ENCODE measurements at regions not wholly inside any gene's neighbourhood (a gene's known extent, or its start where the extent isn't known, plus 50 kb on each side); places are given as distances from the start of the nearest gene placed in this dataset.

DNA sequence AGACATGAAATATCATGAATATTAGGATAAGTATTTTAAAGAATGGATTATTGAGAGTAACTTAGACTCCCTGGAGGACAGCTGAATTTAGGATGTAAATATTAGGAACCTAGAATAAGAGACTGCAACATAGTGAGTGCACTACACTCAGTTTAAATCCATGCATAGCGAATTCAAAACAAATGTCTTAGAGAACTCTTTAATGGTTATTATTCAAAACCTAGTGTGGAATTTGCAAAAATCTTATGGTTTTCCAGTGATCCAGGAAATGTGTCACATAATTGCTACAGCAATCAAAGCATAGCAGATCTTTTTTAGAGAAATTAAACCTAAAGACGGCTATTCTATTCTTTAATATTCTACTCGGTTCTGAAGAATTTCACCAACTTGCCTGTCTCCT lies 239.0 kb downstream of the TMX3 start:
- no peak overlapping the region for H3K4me3 ChIP-seq (ENCODE audit: severe bottlenecking)
- peaks cover 2% of the 10 kb centered on the region for H3K9me3 ChIP-seq (ENCODE audit: severe bottlenecking)
- no peaks in the 10 kb centered on the region for H3K27me3 ChIP-seq (ENCODE audit: insufficient read depth, poor library complexity, severe bottlenecking)
- no peak for DNase-seq (ENCODE audit: low spot score)
- H3K36me3 ChIP-seq (ENCODE audit: low read depth): no peaks in the 10 kb centered on the region
- H3K27ac ChIP-seq (ENCODE audit: poor library complexity, severe bottlenecking): no peak overlapping the region
- no peaks in the 10 kb centered on the region for H3K4me1 ChIP-seq (ENCODE audit: insufficient read depth, poor library complexity, severe bottlenecking)
- TF ChIP-seq, protein P1, sequence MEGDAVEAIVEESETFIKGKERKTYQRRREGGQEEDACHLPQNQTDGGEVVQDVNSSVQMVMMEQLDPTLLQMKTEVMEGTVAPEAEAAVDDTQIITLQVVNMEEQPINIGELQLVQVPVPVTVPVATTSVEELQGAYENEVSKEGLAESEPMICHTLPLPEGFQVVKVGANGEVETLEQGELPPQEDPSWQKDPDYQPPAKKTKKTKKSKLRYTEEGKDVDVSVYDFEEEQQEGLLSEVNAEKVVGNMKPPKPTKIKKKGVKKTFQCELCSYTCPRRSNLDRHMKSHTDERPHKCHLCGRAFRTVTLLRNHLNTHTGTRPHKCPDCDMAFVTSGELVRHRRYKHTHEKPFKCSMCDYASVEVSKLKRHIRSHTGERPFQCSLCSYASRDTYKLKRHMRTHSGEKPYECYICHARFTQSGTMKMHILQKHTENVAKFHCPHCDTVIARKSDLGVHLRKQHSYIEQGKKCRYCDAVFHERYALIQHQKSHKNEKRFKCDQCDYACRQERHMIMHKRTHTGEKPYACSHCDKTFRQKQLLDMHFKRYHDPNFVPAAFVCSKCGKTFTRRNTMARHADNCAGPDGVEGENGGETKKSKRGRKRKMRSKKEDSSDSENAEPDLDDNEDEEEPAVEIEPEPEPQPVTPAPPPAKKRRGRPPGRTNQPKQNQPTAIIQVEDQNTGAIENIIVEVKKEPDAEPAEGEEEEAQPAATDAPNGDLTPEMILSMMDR (IDR thresholded peaks at IDR 0.05; ENCODE audit: poor library complexity, severe bottlenecking): no peak
- ATAC-seq (ENCODE audit: low read depth): no peak

DNA sequence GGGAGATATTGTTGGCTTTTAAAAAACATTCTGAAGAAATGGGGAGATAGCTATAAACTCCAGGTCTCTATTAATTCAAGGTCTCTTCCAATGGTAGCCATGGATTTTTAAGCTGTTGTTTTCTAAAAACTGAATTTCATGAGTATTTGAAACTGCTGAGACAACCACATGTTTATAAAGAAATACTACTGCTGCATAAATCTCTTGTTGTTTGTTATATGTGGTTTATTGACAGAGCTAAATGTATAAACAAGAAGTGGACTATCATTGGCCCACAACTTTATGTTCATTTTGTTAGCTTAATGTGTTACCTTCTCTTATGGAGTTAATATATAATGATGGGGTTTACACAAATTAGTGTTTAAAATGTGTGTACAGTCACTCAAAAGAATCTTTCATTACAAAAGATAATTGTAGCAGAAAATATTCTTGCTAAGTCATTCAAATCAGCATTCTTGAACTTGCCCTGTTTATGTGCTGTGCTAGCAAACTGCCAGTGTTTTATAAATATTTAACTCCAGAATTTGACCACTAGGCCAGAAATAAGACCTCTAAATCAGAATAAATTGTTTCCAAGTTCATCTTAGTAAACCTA lies 242.1 kb downstream of the TMX3 start:
- H3K4me3 ChIP-seq (ENCODE audit: severe bottlenecking): no peak overlapping the region
- no peaks in the 10 kb centered on the region for H3K36me3 ChIP-seq (ENCODE audit: low read depth)
- no peak for ATAC-seq (ENCODE audit: low read depth)
- no peaks in the 10 kb centered on the region for H3K4me1 ChIP-seq (ENCODE audit: insufficient read depth, poor library complexity, severe bottlenecking)
- TF ChIP-seq, protein P1 (IDR thresholded peaks at IDR 0.05; ENCODE audit: poor library complexity, severe bottlenecking): no peak
- H3K27me3 ChIP-seq (ENCODE audit: insufficient read depth, poor library complexity, severe bottlenecking): no peaks in the 10 kb centered on the region
- peaks cover 2% of the 10 kb centered on the region for H3K9me3 ChIP-seq (ENCODE audit: severe bottlenecking)
- DNase-seq (ENCODE audit: low spot score): no peak
- no peak overlapping the region for H3K27ac ChIP-seq (ENCODE audit: poor library complexity, severe bottlenecking)

DNA sequence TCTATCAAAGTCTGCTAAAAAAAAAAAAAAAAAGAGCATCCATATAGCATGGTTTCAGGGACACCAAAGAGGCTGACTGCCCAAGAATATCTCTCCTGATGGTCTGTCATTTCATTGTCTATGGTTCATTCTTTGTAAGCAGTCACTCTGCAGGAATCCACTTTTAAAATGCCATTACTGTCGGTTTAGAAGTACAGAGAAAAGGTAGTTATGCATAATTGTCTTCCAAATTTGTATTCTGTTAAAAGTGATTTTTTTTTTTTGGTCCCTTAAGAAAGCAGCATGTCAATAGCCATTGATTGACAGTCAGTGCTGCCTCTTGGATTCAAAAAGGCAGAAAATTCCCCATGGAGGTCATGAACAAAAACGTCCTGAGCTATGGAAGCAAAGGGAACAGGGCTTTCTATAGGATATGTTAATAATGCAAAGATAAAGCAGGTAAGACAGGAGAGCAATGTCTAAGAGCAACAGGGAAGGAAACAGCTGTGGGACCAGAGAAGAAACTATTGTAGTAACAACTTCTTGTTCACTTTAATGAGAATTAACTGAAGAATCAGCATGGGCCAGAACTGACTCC lies 245.8 kb downstream of the TMX3 start:
- no peak overlapping the region for H3K4me3 ChIP-seq (ENCODE audit: severe bottlenecking)
- no peak for ATAC-seq (ENCODE audit: low read depth)
- TF ChIP-seq, protein P1 (IDR thresholded peaks at IDR 0.05; ENCODE audit: poor library complexity, severe bottlenecking): no peak
- no peak overlapping the region for H3K27ac ChIP-seq (ENCODE audit: poor library complexity, severe bottlenecking)
- H3K4me1 ChIP-seq (ENCODE audit: insufficient read depth, poor library complexity, severe bottlenecking): no peaks in the 10 kb centered on the region
- peaks cover 2% of the 10 kb centered on the region for H3K9me3 ChIP-seq (ENCODE audit: severe bottlenecking)
- no peaks in the 10 kb centered on the region for H3K27me3 ChIP-seq (ENCODE audit: insufficient read depth, poor library complexity, severe bottlenecking)
- no peaks in the 10 kb centered on the region for H3K36me3 ChIP-seq (ENCODE audit: low read depth)
- DNase-seq (ENCODE audit: low spot score): no peak

DNA sequence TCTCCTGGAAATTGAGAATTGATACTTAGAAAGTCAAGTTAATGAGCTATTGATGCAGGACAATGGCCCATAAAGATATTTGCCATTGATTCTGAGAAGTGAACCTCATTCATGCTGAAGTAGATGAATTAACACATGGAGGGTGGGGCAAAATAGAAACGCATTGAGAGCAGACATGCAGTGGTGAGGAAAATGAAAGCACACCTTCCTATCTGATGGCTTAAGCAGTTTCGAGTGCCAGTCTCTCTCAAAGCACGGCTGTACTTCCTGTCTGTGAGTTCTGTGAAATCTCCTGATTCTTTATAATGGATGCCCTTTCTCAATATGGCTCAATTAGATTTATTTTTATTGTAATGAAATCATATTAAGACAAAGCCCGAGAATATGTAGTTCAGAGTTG lies 247.0 kb downstream of the TMX3 start:
- peak; percentile 41; the same call in 1 of the 3 replicates for ATAC-seq (ENCODE audit: low read depth)
- Histone ChIP-seq H3K9me3 (ENCODE audit: severe bottlenecking) (no peaks in the 10 kb centered on the region), H3K27me3 (ENCODE audit: insufficient read depth, poor library complexity, severe bottlenecking) (no peaks in the 10 kb centered on the region), H3K36me3 (ENCODE audit: low read depth) (no peaks in the 10 kb centered on the region), H3K27ac (ENCODE audit: poor library complexity, severe bottlenecking) (no peak overlapping the region), H3K4me1 (ENCODE audit: insufficient read depth, poor library complexity, severe bottlenecking) (no peaks in the 10 kb centered on the region), H3K4me3 (ENCODE audit: severe bottlenecking) (no peak overlapping the region)
- DNase-seq (ENCODE audit: low spot score): no peak
- TF ChIP-seq, protein P1 (IDR thresholded peaks at IDR 0.05; ENCODE audit: poor library complexity, severe bottlenecking): no peak

DNA sequence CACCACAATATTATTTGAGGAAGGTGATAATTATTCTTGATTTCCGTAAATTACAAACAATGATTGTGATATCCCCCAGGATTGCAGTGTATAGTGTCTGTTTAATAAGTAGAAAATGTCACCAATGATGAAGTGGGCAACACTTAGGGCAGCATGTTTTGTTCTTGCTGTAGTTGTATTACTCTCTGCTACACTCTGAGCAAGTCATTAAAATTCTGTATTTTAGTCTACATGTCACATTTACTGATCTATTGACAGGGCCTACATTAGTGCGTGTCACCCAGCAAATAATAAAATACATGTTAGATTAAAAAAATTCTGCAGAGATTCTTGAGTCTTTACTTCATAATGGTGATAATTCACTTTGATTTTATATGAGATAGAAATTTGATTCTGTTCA lies 247.6 kb downstream of the TMX3 start:
- DNase-seq (ENCODE audit: low spot score): no peak
- no peaks in the 10 kb centered on the region for H3K9me3 ChIP-seq (ENCODE audit: severe bottlenecking)
- H3K4me1 ChIP-seq (ENCODE audit: insufficient read depth, poor library complexity, severe bottlenecking): no peaks in the 10 kb centered on the region
- H3K36me3 ChIP-seq (ENCODE audit: low read depth): no peaks in the 10 kb centered on the region
- no peak for ATAC-seq (ENCODE audit: low read depth)
- H3K27me3 ChIP-seq (ENCODE audit: insufficient read depth, poor library complexity, severe bottlenecking): no peaks in the 10 kb centered on the region
- TF ChIP-seq, protein P1 (IDR thresholded peaks at IDR 0.05; ENCODE audit: poor library complexity, severe bottlenecking): no peak
- H3K27ac ChIP-seq (ENCODE audit: poor library complexity, severe bottlenecking): no peak overlapping the region
- no peak overlapping the region for H3K4me3 ChIP-seq (ENCODE audit: severe bottlenecking)

Data from RWPE2 (cell line).